Memory B cell (primary cell): ENCODE measurements at regions not wholly inside any gene's neighbourhood (a gene's known extent, or its start where the extent isn't known, plus 50 kb on each side); places are given as distances from the start of the nearest gene placed in this dataset.
"Not testable (repeated sequence)": the region's sequence is repeated elsewhere in the genome, so short reads cannot be mapped to it uniquely, and the experiment has no call there.

Source experiments
- ATAC-seq: fragments of 150-1000 bp; cut with Tn5 transposase; 2 replicates; pipeline ENCODE4 v1.10.0; 2021; ENCODE audit warnings: low read depth, mild to moderate bottlenecking, moderate library complexity
- DNase-seq, 2 donors: peaks; one replicate each; pipeline ENCODE4 v3.0.0; 2022; ENCODE audit warnings: low spot score in 2 of 2
- H3K27ac Mint-ChIP-seq: one replicate; pipeline ENCODE4 v1.8.0; 2022; ENCODE audit warnings: mild to moderate bottlenecking, moderate library complexity, mixed read lengths
- H3K27me3 Mint-ChIP-seq: one replicate; pipeline ENCODE4 v1.8.0; 2022; ENCODE audit warnings: mixed read lengths
- H3K36me3 Mint-ChIP-seq: one replicate; pipeline ENCODE4 v1.8.0; 2022; ENCODE audit warnings: mild to moderate bottlenecking, mixed read lengths
- H3K4me1 Mint-ChIP-seq: one replicate; pipeline ENCODE4 v1.8.0; 2022; ENCODE audit warnings: mixed read lengths
- H3K4me3 Mint-ChIP-seq: one replicate; pipeline ENCODE4 v1.8.0; 2022; ENCODE audit warnings: mild to moderate bottlenecking, moderate library complexity, mixed read lengths
- H3K9me3 Mint-ChIP-seq: one replicate; pipeline ENCODE4 v1.8.0; 2022; ENCODE audit warnings: mixed read lengths

DNA sequence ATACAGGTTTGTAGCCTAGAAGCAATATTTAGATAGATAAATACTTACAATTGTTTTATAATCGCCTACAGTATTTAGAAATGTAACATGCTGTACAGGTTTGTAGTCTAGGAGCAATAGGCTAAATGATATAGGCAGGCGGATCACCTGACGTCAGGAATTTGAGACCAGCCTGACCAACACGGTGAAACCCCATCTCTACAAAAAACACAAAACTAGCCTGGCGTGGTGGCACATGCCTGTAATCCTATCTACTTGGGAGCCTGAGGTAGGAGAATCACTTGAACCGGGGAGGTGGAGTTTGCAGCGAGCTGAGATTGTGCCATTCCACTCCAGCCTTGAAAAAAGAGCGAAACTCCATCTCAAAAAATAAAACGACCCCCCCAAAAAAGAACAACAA is 375.2 kb upstream of the EPHA3 start:
- Mint-ChIP-seq H3K36me3 (no peaks in the 10 kb centered on the region), H3K4me1 (no peaks in the 10 kb centered on the region), H3K4me3 (no peak overlapping the region)

DNA sequence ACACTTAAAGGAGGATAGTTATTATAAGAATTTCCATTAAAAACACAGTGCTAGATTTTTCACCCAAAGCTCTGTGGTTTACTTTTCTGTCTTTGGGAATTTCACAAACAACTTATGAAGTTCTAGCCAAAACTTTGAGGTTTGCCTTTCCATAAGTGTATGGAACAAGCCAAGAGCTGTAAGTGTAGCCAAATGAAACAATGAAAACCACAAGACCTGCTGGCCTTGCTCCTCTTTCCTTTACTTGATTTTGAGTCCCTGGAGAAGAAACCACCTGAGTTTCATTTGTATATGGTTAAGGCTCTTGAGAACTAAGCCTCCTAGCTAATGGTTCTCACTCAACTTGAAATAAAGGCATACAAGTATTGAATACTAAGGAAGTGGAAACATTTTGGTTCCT is 365.3 kb upstream of the EPHA3 start:
- Mint-ChIP-seq H3K27me3 (no peaks in the 10 kb centered on the region), H3K36me3 (no peaks in the 10 kb centered on the region), H3K4me3 (no peak overlapping the region), H3K4me1 (no peaks in the 10 kb centered on the region), H3K9me3 (peaks cover 1% of the 10 kb centered on the region), H3K27ac (no peak overlapping the region)
- ATAC-seq (no peak), DNase-seq (no peak)

More for the DNA sequence above, 375.2 kb upstream of the EPHA3 start:
- DNase-seq, result no peak
- Mint-ChIP-seq H3K9me3 (no peaks in the 10 kb centered on the region), H3K27ac (no peak overlapping the region), H3K27me3 (no peaks in the 10 kb centered on the region)
- no peak for ATAC-seq

DNA sequence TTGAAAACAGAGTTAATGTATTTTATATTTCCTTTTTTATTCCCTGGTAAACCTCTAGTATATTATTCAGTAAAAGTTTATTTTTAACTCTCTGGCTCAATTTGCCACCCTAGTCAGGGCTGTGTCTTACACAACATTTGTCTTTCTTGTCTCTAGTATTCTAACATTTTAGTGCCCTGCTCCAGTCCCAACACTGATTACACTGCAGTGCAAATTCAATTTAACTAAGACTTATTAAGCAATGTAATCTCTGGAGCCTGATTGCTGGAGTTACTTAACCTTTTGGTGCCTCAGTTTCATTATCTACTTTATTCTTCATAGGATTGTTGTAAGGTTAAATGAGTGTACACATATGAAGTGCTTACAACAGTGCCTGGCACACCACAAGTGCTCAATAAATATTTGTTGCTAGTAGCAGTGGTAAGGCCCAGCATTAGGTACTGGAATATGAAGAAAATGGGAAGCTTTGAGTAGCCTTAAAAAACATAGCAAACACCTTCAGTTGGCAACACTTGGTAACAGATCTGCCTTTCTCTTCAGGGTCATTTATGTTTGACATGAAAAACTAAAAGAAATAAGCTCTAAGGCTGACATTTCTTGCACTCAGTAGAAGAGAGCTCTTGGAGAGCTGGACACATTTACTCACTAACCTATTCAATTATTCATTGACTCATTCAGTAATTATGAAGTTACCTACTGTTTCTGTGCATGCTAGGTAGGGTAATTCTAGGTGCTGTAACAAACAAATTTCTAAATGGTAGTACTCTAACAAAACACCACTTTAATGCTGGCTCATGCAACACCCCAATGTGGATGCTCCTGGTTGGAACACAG is 364.5 kb upstream of the EPHA3 start:
- Mint-ChIP-seq H3K27ac (no peak overlapping the region), H3K4me3 (no peak overlapping the region), H3K9me3 (peaks cover 1% of the 10 kb centered on the region), H3K4me1 (no peaks in the 10 kb centered on the region), H3K27me3 (no peaks in the 10 kb centered on the region), H3K36me3 (no peaks in the 10 kb centered on the region)
- ATAC-seq, result no peak
- DNase-seq, result no peak

DNA sequence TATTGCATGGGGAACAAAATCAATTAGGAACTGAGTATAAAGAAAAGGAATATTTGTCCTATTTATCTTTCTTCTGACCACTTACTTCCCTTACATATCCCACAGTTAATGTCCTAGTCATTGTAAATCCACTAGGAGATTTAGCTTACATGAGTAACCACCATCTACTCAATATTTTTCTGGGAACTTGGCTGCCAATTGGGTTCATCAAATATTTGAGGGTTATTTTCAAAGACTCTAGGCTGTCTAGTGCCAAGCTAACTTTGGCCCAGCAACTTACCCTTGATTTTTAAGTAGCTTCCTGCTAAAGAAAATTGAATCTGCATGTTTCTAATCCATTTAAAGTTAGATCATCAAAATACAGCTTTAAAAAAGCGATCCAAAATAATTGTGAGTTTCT is 362.5 kb upstream of the EPHA3 start:
- ATAC-seq, result no peak
- no peak overlapping the region for H3K27ac Mint-ChIP-seq
- no peak overlapping the region for H3K4me3 Mint-ChIP-seq
- H3K9me3 Mint-ChIP-seq, result peaks cover 3% of the 10 kb centered on the region
- H3K27me3 Mint-ChIP-seq, result no peaks in the 10 kb centered on the region
- H3K36me3 Mint-ChIP-seq, result no peaks in the 10 kb centered on the region
- DNase-seq, result no peak
- H3K4me1 Mint-ChIP-seq, result no peaks in the 10 kb centered on the region

DNA sequence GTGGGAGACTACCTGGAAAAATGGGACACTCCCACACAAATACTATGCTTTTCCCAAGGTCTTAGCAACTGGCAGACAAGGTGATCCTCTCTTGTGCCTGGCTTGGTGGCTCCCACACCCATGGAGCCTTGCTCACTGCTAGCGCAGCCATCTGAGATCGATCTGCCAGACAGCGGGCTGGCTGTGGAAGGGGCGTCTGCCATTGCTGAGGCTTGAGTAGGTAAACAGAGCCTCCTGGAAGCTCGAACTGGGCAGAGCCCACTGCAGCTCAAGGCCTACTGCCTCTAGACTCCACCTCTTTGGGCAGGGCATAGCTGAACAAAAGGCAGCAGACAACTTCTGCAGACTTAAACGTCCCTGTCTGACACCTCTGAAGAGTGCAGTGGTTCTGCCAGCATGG is 360.3 kb upstream of the EPHA3 start:
- not testable (repeated sequence) for H3K9me3 Mint-ChIP-seq

DNA sequence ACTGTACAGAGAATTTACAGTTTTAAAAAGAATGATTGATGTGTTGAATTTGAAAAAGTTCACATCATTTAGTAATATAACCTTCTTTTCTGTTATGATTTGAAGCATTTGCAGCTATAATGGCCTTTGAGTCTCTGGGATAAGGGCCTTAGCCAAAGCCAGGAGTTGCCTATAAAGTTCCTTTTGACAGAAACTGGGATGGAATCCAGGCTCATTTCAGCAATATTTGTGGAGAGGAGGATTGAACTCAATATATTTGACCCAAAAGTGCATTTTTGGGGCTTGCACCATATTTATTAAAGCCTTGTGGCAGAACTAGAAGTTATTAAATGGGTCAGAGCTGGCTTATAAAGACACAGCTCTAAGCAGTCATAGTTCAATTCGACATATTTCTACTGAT is 348.7 kb upstream of the EPHA3 start:
- ATAC-seq, result no peak
- no peak overlapping the region for H3K27ac Mint-ChIP-seq
- no peak for DNase-seq
- H3K4me1 Mint-ChIP-seq, result no peaks in the 10 kb centered on the region
- H3K4me3 Mint-ChIP-seq, result no peak overlapping the region
- H3K27me3 Mint-ChIP-seq, result no peaks in the 10 kb centered on the region
- H3K9me3 Mint-ChIP-seq, result peaks cover 5% of the 10 kb centered on the region
- no peaks in the 10 kb centered on the region for H3K36me3 Mint-ChIP-seq

More for the DNA sequence above, 360.3 kb upstream of the EPHA3 start:
- DNase-seq, H3K36me3 Mint-ChIP-seq, H3K27me3 Mint-ChIP-seq, H3K4me3 Mint-ChIP-seq, H3K27ac Mint-ChIP-seq, H3K4me1 Mint-ChIP-seq, ATAC-seq: not testable (repeated sequence)

DNA sequence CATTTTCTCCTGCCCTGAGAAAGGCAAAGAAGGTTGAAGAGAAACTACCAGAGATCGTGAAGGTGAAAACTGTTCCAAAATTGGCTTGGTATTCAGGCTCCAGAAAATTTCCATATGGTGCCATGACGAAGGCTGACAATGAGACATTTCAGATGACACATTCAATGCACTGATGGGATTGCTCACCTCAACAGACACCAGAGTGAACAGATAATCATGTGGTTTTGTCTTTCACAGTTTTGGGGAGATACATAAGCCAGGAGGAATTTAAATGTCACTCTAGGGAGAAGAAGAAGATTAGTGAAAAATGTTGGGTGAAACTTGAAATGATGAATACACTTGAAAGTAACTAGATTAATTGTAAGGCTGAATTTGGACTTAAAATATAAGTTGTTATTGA is 339.7 kb upstream of the EPHA3 start:
- Mint-ChIP-seq H3K36me3 (no peaks in the 10 kb centered on the region), H3K4me1 (no peaks in the 10 kb centered on the region), H3K27me3 (no peaks in the 10 kb centered on the region), H3K27ac (no peak overlapping the region), H3K4me3 (no peak overlapping the region), H3K9me3 (no peaks in the 10 kb centered on the region)
- DNase-seq (no peak), ATAC-seq (no peak)

DNA sequence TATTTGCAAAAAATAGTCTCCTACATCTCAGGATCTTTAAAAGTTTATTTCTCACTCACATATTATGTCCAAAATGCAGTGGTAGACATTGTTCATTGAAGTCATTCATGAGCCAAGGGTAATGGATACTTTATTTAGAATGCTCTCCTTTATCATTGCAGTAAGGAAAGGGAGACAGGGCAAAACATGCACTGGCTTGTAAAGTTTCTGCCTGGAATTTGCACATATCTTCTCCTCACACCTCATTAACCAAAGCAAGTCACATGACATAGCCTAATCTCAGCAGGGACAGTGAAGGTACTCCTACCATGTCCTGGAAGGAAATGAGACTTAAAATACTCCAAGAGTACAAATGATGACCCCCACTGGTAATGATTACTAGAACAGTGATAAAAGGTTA is 333.7 kb upstream of the EPHA3 start:
- DNase-seq (no peak), ATAC-seq (no peak)
- H3K4me3 Mint-ChIP-seq, result no peak overlapping the region
- no peaks in the 10 kb centered on the region for H3K9me3 Mint-ChIP-seq
- H3K4me1 Mint-ChIP-seq, result no peaks in the 10 kb centered on the region
- peaks cover 2% of the 10 kb centered on the region for H3K27me3 Mint-ChIP-seq
- H3K27ac Mint-ChIP-seq, result no peak overlapping the region
- H3K36me3 Mint-ChIP-seq, result no peaks in the 10 kb centered on the region

DNA sequence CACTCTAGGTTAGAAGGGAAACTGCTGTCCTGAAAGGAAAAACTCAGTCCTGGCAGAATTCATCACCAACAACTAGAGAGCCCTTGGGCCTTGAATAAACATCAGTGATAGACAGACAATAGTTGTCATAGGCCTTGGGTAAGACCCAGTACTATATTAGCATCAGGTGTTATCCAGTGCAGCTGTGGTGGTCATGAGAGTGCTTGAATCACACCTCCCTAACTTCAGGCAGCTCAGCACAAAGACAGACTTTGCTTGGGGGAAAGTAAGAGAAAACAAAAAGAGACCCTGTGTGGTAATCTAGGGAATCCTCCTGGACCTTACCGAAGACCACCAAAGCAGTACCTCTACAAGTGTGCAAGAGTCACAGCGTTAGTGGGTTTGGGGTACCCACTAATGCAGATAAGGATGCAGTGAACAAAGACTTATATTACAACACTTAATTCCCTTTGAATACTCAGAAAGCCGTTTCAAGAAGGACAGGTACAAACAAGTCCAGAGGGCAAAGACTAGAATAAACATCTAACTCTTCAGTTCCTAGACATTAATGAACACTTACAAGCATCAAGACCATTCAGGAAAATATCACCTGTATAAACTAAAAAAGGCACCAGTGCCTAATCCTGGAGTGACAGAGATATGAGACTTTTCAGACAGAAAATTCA is 332.3 kb upstream of the EPHA3 start:
- Mint-ChIP-seq H3K27ac (no peak overlapping the region), H3K36me3 (no peaks in the 10 kb centered on the region), H3K4me1 (no peaks in the 10 kb centered on the region), H3K4me3 (no peak overlapping the region), H3K9me3 (no peaks in the 10 kb centered on the region), H3K27me3 (peaks cover 2% of the 10 kb centered on the region)
- ATAC-seq (no peak), DNase-seq (no peak)

DNA sequence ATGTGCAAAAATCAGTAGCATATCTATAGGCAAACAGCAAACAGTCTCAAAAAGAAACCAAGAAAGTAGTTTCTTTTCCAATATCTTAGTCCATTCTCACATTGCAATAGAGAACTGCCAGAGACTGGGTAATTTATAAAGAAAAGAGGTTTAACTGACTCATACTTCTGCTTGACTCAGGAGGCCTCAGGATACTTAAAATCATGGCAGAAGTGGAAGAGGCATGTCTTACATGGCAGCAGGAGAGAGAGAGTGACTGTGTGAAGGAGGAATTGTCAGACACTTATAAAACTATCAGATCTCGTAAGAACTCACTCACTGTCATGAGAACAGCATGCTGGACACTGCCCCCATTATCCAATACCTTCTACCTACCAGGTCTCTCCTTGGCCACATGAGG is 327.9 kb upstream of the EPHA3 start:
- Mint-ChIP-seq H3K4me1 (no peaks in the 10 kb centered on the region), H3K36me3 (no peaks in the 10 kb centered on the region), H3K27me3 (no peaks in the 10 kb centered on the region), H3K27ac (no peak overlapping the region), H3K9me3 (peaks cover 7% of the 10 kb centered on the region), H3K4me3 (no peak overlapping the region)
- DNase-seq, result no peak
- ATAC-seq, result no peak

DNA sequence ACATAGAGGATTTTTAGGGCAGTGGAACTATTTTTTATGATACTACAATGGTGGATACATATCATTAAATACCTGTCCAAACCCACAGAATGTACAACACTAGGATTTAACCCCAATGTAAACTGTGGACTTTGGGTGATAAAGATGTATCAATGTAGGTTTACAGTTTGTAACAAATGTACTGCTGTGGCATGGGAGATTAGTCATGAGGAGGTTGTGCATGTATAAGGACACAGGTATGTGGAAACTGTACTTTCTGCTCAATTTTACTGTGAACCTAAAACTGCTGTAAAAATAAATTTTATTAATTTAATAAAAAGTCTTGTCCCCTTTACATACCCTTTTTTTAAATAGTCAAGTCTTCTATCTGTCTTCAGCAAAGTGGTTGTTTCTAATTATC is 322.5 kb upstream of the EPHA3 start:
- no peaks in the 10 kb centered on the region for H3K4me1 Mint-ChIP-seq
- H3K9me3 Mint-ChIP-seq, result peaks cover 7% of the 10 kb centered on the region
- DNase-seq (no peak), ATAC-seq (no peak)
- H3K27me3 Mint-ChIP-seq, result no peaks in the 10 kb centered on the region
- H3K4me3 Mint-ChIP-seq, result no peak overlapping the region
- no peak overlapping the region for H3K27ac Mint-ChIP-seq
- no peaks in the 10 kb centered on the region for H3K36me3 Mint-ChIP-seq

DNA sequence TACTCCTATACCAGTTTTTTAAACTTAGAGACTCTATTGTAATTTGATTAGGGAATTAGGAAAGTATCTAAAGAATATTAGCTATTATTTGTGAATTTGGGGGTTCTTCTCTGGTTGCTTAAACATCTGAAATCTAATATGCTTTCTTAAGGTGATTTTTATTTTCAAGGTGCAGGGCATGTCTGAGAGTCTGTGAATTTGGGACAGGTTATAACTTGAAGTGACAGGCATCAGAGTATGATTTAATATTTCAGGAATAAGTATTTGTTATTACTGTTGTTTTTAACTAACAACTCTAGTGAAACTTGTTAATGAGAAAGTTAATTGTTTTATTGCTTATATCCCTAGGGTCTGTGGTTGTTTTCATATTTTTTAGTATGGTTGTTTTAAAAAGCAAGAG is 321.6 kb upstream of the EPHA3 start:
- H3K27me3 Mint-ChIP-seq, result no peaks in the 10 kb centered on the region

DNA sequence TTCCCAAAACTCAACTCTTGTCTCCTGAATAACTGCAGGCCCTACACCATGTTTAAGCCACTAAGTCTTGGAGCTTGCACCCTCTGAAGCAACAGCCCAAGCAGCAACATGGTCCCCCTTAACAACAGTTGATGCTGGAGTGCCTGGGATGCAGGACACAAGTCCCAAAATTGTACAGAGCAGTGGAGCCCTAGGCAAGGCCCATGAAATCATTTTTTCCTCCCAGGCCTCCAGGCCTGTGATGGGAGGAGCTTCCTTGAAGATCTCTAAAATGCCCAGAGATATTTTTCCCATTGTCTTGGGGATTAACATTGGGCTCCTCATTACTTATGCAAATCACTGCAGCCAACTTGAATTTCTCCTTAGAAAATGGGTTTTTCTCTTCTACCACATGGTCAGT is 311.9 kb upstream of the EPHA3 start:
- Mint-ChIP-seq H3K36me3 (peaks cover 7% of the 10 kb centered on the region), H3K9me3 (peaks cover 18% of the 10 kb centered on the region)

More for the DNA sequence above, 321.6 kb upstream of the EPHA3 start:
- Mint-ChIP-seq H3K36me3 (no peaks in the 10 kb centered on the region), H3K4me3 (no peak overlapping the region), H3K27ac (no peak overlapping the region), H3K9me3 (peaks cover 7% of the 10 kb centered on the region), H3K4me1 (no peaks in the 10 kb centered on the region)
- no peak for DNase-seq
- ATAC-seq, result no peak

DNA sequence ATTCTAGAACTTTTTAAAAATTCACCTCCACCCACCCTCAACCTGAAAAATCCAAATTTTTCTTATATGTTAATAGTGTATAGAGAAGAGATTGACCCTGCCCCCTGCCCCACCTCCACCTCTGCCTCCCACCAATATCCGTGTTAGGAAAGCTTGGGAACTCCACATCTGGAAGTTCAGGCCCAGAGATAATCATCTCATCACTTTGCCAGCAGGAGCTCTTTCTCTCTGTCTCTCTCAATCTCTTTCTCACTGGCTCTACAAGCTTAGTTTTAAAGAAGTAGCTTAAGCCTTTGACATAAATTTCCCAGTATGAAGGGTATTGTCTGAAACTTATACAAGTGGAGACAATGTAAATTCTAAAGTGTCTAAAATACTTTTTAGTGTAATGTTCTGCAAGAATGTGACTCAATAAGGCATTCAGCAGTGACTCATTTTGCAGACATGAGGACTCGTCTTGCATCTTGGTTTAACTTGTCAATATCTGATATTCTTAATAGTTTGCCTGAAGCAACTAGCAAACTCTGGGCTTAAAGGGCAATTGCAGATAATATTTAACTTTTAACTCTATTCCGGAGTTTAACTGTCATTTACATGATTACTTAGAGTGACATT is 299.8 kb upstream of the EPHA3 start:
- no peak overlapping the region for H3K27ac Mint-ChIP-seq
- no peaks in the 10 kb centered on the region for H3K36me3 Mint-ChIP-seq
- ATAC-seq, result no peak
- no peaks in the 10 kb centered on the region for H3K27me3 Mint-ChIP-seq
- DNase-seq, result no peak
- H3K9me3 Mint-ChIP-seq, result no peaks in the 10 kb centered on the region
- H3K4me3 Mint-ChIP-seq, result no peak overlapping the region
- no peaks in the 10 kb centered on the region for H3K4me1 Mint-ChIP-seq

More for the DNA sequence above, 311.9 kb upstream of the EPHA3 start:
- H3K27ac Mint-ChIP-seq, result no peak overlapping the region
- no peak overlapping the region for H3K4me3 Mint-ChIP-seq
- DNase-seq (no peak), ATAC-seq (no peak)
- no peaks in the 10 kb centered on the region for H3K4me1 Mint-ChIP-seq
- H3K27me3 Mint-ChIP-seq, result no peaks in the 10 kb centered on the region
